NCI-H226 (cell line): ENCODE measurements at regions not wholly inside any gene's neighbourhood (a gene's known extent, or its start where the extent isn't known, plus 50 kb on each side); places are given as distances from the start of the nearest gene placed in this dataset.
A peak's percentile ranks its signal among the peaks of the same experiment; 100 is the strongest.

Experiments
- DNase-seq: peaks from one replicate; pipeline ENCODE4 v3.0.0-alpha.2; 2015

- DNase-seq: peak; percentile 78
Observed at GRCh38 chr18:79611040-79611681, 68.4 kb upstream of the CTDP1 start.

GRCh38 chr18:79612291-79613108 is 67.1 kb upstream of the CTDP1 start:
- no peak for DNase-seq

- no peak for DNase-seq
Observed at GRCh38 chr18:79613186-79613931, 66.2 kb upstream of the CTDP1 start.

GRCh38 chr18:79614211-79614955 is 65.2 kb upstream of the CTDP1 start:
- DNase-seq: no peak

GRCh38 chr18:79615091-79615490 is 64.5 kb upstream of the CTDP1 start:
- DNase-seq: no peak

- no peak for DNase-seq
Observed at GRCh38 chr18:79615586-79615985, 64.0 kb upstream of the CTDP1 start.

GRCh38 chr18:79616651-79617510 is 62.7 kb upstream of the CTDP1 start:
- DNase-seq: no peak

- no peak for DNase-seq
Observed at GRCh38 chr18:79617511-79618500, 61.8 kb upstream of the CTDP1 start.

GRCh38 chr18:79620576-79621165 is 58.9 kb upstream of the CTDP1 start:
- DNase-seq: no peak

GRCh38 chr18:79621501-79621900 is 58.1 kb upstream of the CTDP1 start:
- no peak for DNase-seq

GRCh38 chr18:79622004-79622403 is 57.6 kb upstream of the CTDP1 start:
- no peak for DNase-seq

GRCh38 chr18:79624356-79625170 is 55.0 kb upstream of the CTDP1 start:
- DNase-seq: no peak

- DNase-seq: no peak
Observed at GRCh38 chr18:79625195-79625923, 54.2 kb upstream of the CTDP1 start.

GRCh38 chr18:79625924-79626561 is 53.6 kb upstream of the CTDP1 start:
- no peak for DNase-seq

- DNase-seq: no peak
Observed at GRCh38 chr18:79626905-79627749, 52.5 kb upstream of the CTDP1 start.

GRCh38 chr18:79627750-79628294 is 51.8 kb upstream of the CTDP1 start:
- DNase-seq: no peak
